ENCODE measurements at regions not wholly inside any gene's neighbourhood (a gene's known extent, or its start where the extent isn't known, plus 50 kb on each side); places are given as distances from the start of the nearest gene placed in this dataset.

- TF ChIP-seq POLR2A (IDR thresholded peaks at IDR 0.05; ENCODE audit: low read depth, low read length), result no peak
- no peak for TF ChIP-seq SPI1 (IDR thresholded peaks at IDR 0.05; ENCODE audit: low read depth, low read length)
- TF ChIP-seq POU2F2 (IDR thresholded peaks at IDR 0.05; ENCODE audit: low read depth, low read length), result no peak
- no peak for TF ChIP-seq PAX5 (IDR thresholded peaks at IDR 0.05; ENCODE audit: insufficient read depth, low read length, severe bottlenecking)
- TF ChIP-seq POLR2AphosphoS5 (IDR thresholded peaks at IDR 0.05; ENCODE audit: low read depth, low read length), result no peak
- TF ChIP-seq TAF1 (IDR thresholded peaks at IDR 0.05; ENCODE audit: low read depth, low read length), result no peak
- no peak for DNase-seq (ENCODE audit: insufficient read length, low spot score)
- no peak for FAIRE-seq
These were observed 183.8 kb downstream of the TFCP2L1 start for GRCh38 chr2:121101093-121101715.

GRCh38 chr2:121102941-121103340, 182.1 kb downstream of the TFCP2L1 start:
- DNase-seq (ENCODE audit: insufficient read length, low spot score), result no peak
- no peak for TF ChIP-seq SPI1 (IDR thresholded peaks at IDR 0.05; ENCODE audit: low read depth, low read length)
- no peak for TF ChIP-seq POLR2AphosphoS5 (IDR thresholded peaks at IDR 0.05; ENCODE audit: low read depth, low read length)
- TF ChIP-seq POU2F2 (IDR thresholded peaks at IDR 0.05; ENCODE audit: low read depth, low read length), result no peak
- TF ChIP-seq PAX5 (IDR thresholded peaks at IDR 0.05; ENCODE audit: insufficient read depth, low read length, severe bottlenecking), result no peak
- TF ChIP-seq POLR2A (IDR thresholded peaks at IDR 0.05; ENCODE audit: low read depth, low read length), result no peak
- no peak for TF ChIP-seq TAF1 (IDR thresholded peaks at IDR 0.05; ENCODE audit: low read depth, low read length)
- FAIRE-seq, result no peak

- TF ChIP-seq POU2F2 (IDR thresholded peaks at IDR 0.05; ENCODE audit: low read depth, low read length) (no peak), POLR2A (IDR thresholded peaks at IDR 0.05; ENCODE audit: low read depth, low read length) (no peak), TAF1 (IDR thresholded peaks at IDR 0.05; ENCODE audit: low read depth, low read length) (no peak), SPI1 (IDR thresholded peaks at IDR 0.05; ENCODE audit: low read depth, low read length) (no peak), POLR2AphosphoS5 (IDR thresholded peaks at IDR 0.05; ENCODE audit: low read depth, low read length) (no peak), PAX5 (IDR thresholded peaks at IDR 0.05; ENCODE audit: insufficient read depth, low read length, severe bottlenecking) (no peak)
- FAIRE-seq (no peak), DNase-seq (ENCODE audit: insufficient read length, low spot score) (no peak)
These were observed 181.0 kb downstream of the TFCP2L1 start for GRCh38 chr2:121103960-121104359.

DNA sequence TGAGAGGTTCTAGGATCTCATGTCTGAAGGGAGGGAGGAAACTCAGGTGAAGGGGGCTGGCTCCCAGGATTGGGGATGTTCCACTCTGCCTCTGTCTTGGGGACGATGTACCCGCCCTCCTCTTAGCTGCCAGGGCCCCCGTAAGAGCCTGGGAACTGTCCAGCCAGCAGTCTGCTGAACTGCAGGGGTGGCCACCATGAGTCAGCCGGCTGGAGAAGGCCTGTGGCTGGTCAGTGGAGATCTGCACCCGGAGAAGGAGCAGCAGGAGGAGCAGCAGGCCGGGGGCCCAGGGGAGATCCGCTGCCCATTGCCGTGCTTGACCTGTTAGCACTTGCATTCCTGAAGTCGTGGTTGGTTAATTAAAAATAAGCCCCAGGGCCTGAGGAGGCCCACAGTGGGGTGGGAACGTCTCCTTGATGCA, 180.3 kb downstream of the TFCP2L1 start:
- no peak for DNase-seq (ENCODE audit: insufficient read length, low spot score)
- no peak for FAIRE-seq
- TF ChIP-seq TAF1 (IDR thresholded peaks at IDR 0.05; ENCODE audit: low read depth, low read length) (no peak), POU2F2 (IDR thresholded peaks at IDR 0.05; ENCODE audit: low read depth, low read length) (no peak), PAX5 (IDR thresholded peaks at IDR 0.05; ENCODE audit: insufficient read depth, low read length, severe bottlenecking) (no peak), SPI1 (IDR thresholded peaks at IDR 0.05; ENCODE audit: low read depth, low read length) (no peak), POLR2AphosphoS5 (IDR thresholded peaks at IDR 0.05; ENCODE audit: low read depth, low read length) (no peak), POLR2A (IDR thresholded peaks at IDR 0.05; ENCODE audit: low read depth, low read length) (no peak)

- DNase-seq (ENCODE audit: insufficient read length, low spot score), result no peak
- no peak for TF ChIP-seq POU2F2 (IDR thresholded peaks at IDR 0.05; ENCODE audit: low read depth, low read length)
- no peak for TF ChIP-seq POLR2A (IDR thresholded peaks at IDR 0.05; ENCODE audit: low read depth, low read length)
- TF ChIP-seq POLR2AphosphoS5 (IDR thresholded peaks at IDR 0.05; ENCODE audit: low read depth, low read length), result no peak
- no peak for TF ChIP-seq SPI1 (IDR thresholded peaks at IDR 0.05; ENCODE audit: low read depth, low read length)
- no peak for TF ChIP-seq PAX5 (IDR thresholded peaks at IDR 0.05; ENCODE audit: insufficient read depth, low read length, severe bottlenecking)
- no peak for TF ChIP-seq TAF1 (IDR thresholded peaks at IDR 0.05; ENCODE audit: low read depth, low read length)
- no peak for FAIRE-seq
These were observed 174.1 kb downstream of the TFCP2L1 start for GRCh38 chr2:121110924-121111323.

- no peak for TF ChIP-seq POU2F2 (IDR thresholded peaks at IDR 0.05; ENCODE audit: low read depth, low read length)
- no peak for FAIRE-seq
- DNase-seq (ENCODE audit: insufficient read length, low spot score), result no peak
These were observed 166.1 kb downstream of the TFCP2L1 start for GRCh38 chr2:121118951-121119350.

DNA sequence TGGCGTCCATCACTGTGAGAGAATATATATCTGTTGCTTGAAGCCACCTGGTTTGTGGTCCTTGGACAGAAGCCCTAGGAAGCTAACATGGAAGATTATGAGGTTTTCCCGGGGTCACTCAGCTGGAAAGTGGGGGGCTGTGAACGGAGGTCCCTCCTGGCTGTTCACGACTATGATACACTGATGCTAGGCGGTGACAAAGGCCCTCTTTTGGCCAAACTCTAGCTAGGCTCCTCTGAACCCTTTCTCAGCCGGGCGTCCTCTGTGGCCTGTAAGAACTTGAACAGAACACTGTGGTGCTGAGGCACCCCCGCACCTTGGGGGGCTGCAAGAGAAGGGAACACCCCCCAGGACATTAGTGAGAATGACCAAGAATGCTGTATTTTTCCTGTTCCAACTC, 164.6 kb downstream of the TFCP2L1 start:
- DNase-seq (ENCODE audit: insufficient read length, low spot score), result no peak
- FAIRE-seq, result no peak
- TF ChIP-seq POLR2AphosphoS5 (IDR thresholded peaks at IDR 0.05; ENCODE audit: low read depth, low read length) (no peak), POU2F2 (IDR thresholded peaks at IDR 0.05; ENCODE audit: low read depth, low read length) (no peak), POLR2A (IDR thresholded peaks at IDR 0.05; ENCODE audit: low read depth, low read length) (no peak), TAF1 (IDR thresholded peaks at IDR 0.05; ENCODE audit: low read depth, low read length) (no peak)

DNA sequence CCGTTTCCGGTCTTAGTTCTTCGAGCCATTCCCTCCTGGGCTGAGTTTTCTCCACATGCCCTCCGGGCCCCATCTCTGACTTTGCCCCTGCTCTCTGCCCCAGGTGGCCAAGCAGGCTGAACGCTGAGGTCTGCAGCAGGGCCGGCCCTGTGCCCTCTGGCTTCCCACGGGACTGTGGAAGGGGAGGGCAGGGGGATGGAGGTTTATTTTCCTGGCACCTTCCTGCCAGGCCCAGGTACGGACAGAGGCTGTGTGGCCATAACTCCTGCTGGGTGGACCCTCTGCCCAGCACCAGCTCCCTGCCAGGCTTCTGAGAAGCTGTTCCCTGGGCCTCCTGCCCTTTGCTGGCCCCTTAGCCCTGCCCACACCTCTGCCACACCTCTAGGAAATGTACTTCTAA, 164.0 kb downstream of the TFCP2L1 start:
- no peak for DNase-seq (ENCODE audit: insufficient read length, low spot score)
- no peak for TF ChIP-seq PAX5 (IDR thresholded peaks at IDR 0.05; ENCODE audit: insufficient read depth, low read length, severe bottlenecking)
- no peak for TF ChIP-seq SPI1 (IDR thresholded peaks at IDR 0.05; ENCODE audit: low read depth, low read length)
- no peak for FAIRE-seq

- TF ChIP-seq POLR2A (IDR thresholded peaks at IDR 0.05; ENCODE audit: low read depth, low read length) (no peak), SPI1 (IDR thresholded peaks at IDR 0.05; ENCODE audit: low read depth, low read length) (no peak), TAF1 (IDR thresholded peaks at IDR 0.05; ENCODE audit: low read depth, low read length) (no peak), POLR2AphosphoS5 (IDR thresholded peaks at IDR 0.05; ENCODE audit: low read depth, low read length) (no peak), PAX5 (IDR thresholded peaks at IDR 0.05; ENCODE audit: insufficient read depth, low read length, severe bottlenecking) (no peak), POU2F2 (IDR thresholded peaks at IDR 0.05; ENCODE audit: low read depth, low read length) (no peak)
- DNase-seq (ENCODE audit: insufficient read length, low spot score) (no peak), FAIRE-seq (no peak)
These were observed 163.3 kb downstream of the TFCP2L1 start for GRCh38 chr2:121121661-121122060.

GRCh38 chr2:121123268-121123667, 161.7 kb downstream of the TFCP2L1 start:
- TF ChIP-seq POU2F2 (IDR thresholded peaks at IDR 0.05; ENCODE audit: low read depth, low read length) (no peak), PAX5 (IDR thresholded peaks at IDR 0.05; ENCODE audit: insufficient read depth, low read length, severe bottlenecking) (no peak), POLR2A (IDR thresholded peaks at IDR 0.05; ENCODE audit: low read depth, low read length) (no peak), POLR2AphosphoS5 (IDR thresholded peaks at IDR 0.05; ENCODE audit: low read depth, low read length) (no peak), SPI1 (IDR thresholded peaks at IDR 0.05; ENCODE audit: low read depth, low read length) (no peak), TAF1 (IDR thresholded peaks at IDR 0.05; ENCODE audit: low read depth, low read length) (no peak)
- no peak for FAIRE-seq
- DNase-seq (ENCODE audit: insufficient read length, low spot score), result no peak
